OCI-LY1 (cell line): ENCODE measurements at regions not wholly inside any gene's neighbourhood (a gene's known extent, or its start where the extent isn't known, plus 50 kb on each side); places are given as distances from the start of the nearest gene placed in this dataset.

Source experiments
- H2AFZ ChIP-seq: fragments of 200-600 bp; sonication (generic), shearing (Covaris generic); 2 replicates; pipeline ENCODE4 v1.6.0; 2014; ENCODE audit warnings: antibody characterized with exemption, mild to moderate bottlenecking, low read length
- H3F3A ChIP-seq: fragments of 200-600 bp; sonication (generic), shearing (Covaris generic); 2 replicates; pipeline ENCODE4 v1.6.0; 2014; ENCODE audit warnings: mild to moderate bottlenecking, antibody characterized with exemption, low read length, moderate library complexity; ENCODE audit not compliant: insufficient read depth
- H3K27ac ChIP-seq: fragments of 200-600 bp; sonication (generic); 2 replicates; pipeline ENCODE4 v1.5.1; 2014; ENCODE audit warnings: low read length, mixed run types, mild to moderate bottlenecking, low read depth; ENCODE audit not compliant: poor library complexity, severe bottlenecking
- H3K27me3 ChIP-seq: fragments of 200-600 bp; sonication (generic); 2 replicates; pipeline ENCODE4 v1.6.0; 2014; ENCODE audit warnings: antibody characterized with exemption, mild to moderate bottlenecking, low read length, moderate library complexity; ENCODE audit not compliant: insufficient read depth
- H3K36me3 ChIP-seq: fragments of 200-600 bp; sonication (generic); 2 replicates; pipeline ENCODE4 v1.6.1; 2014; ENCODE audit warnings: mild to moderate bottlenecking, antibody characterized with exemption, low read length, moderate library complexity, mixed read lengths; ENCODE audit not compliant: insufficient read depth
- H3K4me1 ChIP-seq: fragments of 200-600 bp; sonication (generic); 2 replicates; pipeline ENCODE4 v1.5.1; 2014; ENCODE audit warnings: mild to moderate bottlenecking, low read length, moderate library complexity; ENCODE audit not compliant: insufficient read depth, severe bottlenecking
- H3K4me2 ChIP-seq: fragments of 200-600 bp; sonication (generic), shearing (Covaris generic); 2 replicates; pipeline ENCODE4 v1.6.1; 2014; ENCODE audit warnings: low read length
- H3K4me3 ChIP-seq: fragments of 200-600 bp; sonication (generic); 2 replicates; pipeline ENCODE4 v1.5.1; 2014; ENCODE audit warnings: low read length, low read depth, mild to moderate bottlenecking, mixed read lengths; ENCODE audit not compliant: poor library complexity, severe bottlenecking
- H3K79me2 ChIP-seq: fragments of 200-600 bp; shearing (Covaris generic); 2 replicates; pipeline ENCODE4 v1.6.1; 2016; ENCODE audit warnings: mixed run types, low read length, mixed read lengths; ENCODE audit not compliant: insufficient read depth
- H3K9ac ChIP-seq: fragments of 200-600 bp; sonication (generic), shearing (Covaris generic); 2 replicates; pipeline ENCODE4 v1.6.1; 2014; ENCODE audit warnings: mild to moderate bottlenecking, low read length, mixed read lengths
- H3K9me2 ChIP-seq: fragments of 200-600 bp; sonication (generic), shearing (Covaris generic); 2 replicates; pipeline ENCODE4 v1.6.1; 2014; ENCODE audit warnings: low read depth, mild to moderate bottlenecking, low read length, mixed read lengths
- H3K9me3 ChIP-seq: fragments of 200-600 bp; shearing (Covaris generic); 2 replicates; pipeline ENCODE4 v1.6.1; 2014; ENCODE audit warnings: low read length, mixed read lengths
- H4K20me1 ChIP-seq: fragments of 200-600 bp; sonication (generic), shearing (Covaris generic); 2 replicates; pipeline ENCODE4 v1.6.0; 2016; ENCODE audit warnings: mild to moderate bottlenecking, low read length; ENCODE audit not compliant: insufficient read depth
- CTCF ChIP-seq: fragments of 200-600 bp; sonication (generic), shearing (Covaris generic); IDR thresholded peaks from 2 replicates; pipeline ENCODE4 v1.5.1; 2017; ENCODE audit warnings: mild to moderate bottlenecking, antibody characterized with exemption, low read length, moderate library complexity, mixed read lengths
- EZH2 ChIP-seq: fragments of 200-600 bp; sonication (generic), shearing (Covaris generic); IDR thresholded peaks from 2 replicates; pipeline ENCODE4 v1.8.0; 2017; ENCODE audit warnings: borderline replicate concordance, mixed run types, mild to moderate bottlenecking, antibody characterized with exemption, low read length, moderate library complexity, mixed read lengths

GRCh38 chr16:54455030-54455725 is 168.6 kb upstream of the IRX3 start:
- Histone ChIP-seq H3K9ac (no peak overlapping the region), H3K27me3 (no peaks in the 10 kb centered on the region), H3K4me1 (no peaks in the 10 kb centered on the region), H3K4me2 (no peak overlapping the region), H3K9me2 (no peaks in the 10 kb centered on the region), H3F3A (no peaks in the 10 kb centered on the region), H4K20me1 (no peaks in the 10 kb centered on the region), H3K36me3 (no peaks in the 10 kb centered on the region), H3K79me2 (no peaks in the 10 kb centered on the region), H2AFZ (no peak overlapping the region), H3K27ac (no peak overlapping the region), H3K9me3 (no peaks in the 10 kb centered on the region), H3K4me3 (no peak overlapping the region)
- TF ChIP-seq CTCF = no peak
- TF ChIP-seq EZH2 = no peak

- no peak overlapping the region for H3K27ac ChIP-seq
- H3K27me3 ChIP-seq = no peaks in the 10 kb centered on the region
- no peaks in the 10 kb centered on the region for H3K36me3 ChIP-seq
- H3F3A ChIP-seq = no peaks in the 10 kb centered on the region
- no peak overlapping the region for H3K4me3 ChIP-seq
- H2AFZ ChIP-seq = no peak overlapping the region
- no peak overlapping the region for H3K4me2 ChIP-seq
- H3K79me2 ChIP-seq = no peaks in the 10 kb centered on the region
- no peak overlapping the region for H3K9ac ChIP-seq
- H4K20me1 ChIP-seq = no peaks in the 10 kb centered on the region
- H3K9me3 ChIP-seq = no peaks in the 10 kb centered on the region
- no peaks in the 10 kb centered on the region for H3K4me1 ChIP-seq
- no peaks in the 10 kb centered on the region for H3K9me2 ChIP-seq
- no peak for TF ChIP-seq EZH2
- TF ChIP-seq CTCF = no peak
Measured at GRCh38 chr16:54454616-54455015, 168.0 kb upstream of the IRX3 start.

- no peak for TF ChIP-seq CTCF
- TF ChIP-seq EZH2 = no peak
- Histone ChIP-seq H3K36me3 (no peaks in the 10 kb centered on the region), H3K79me2 (no peaks in the 10 kb centered on the region), H3K27me3 (no peaks in the 10 kb centered on the region), H3K4me1 (no peaks in the 10 kb centered on the region), H3K9ac (no peak overlapping the region), H3K9me2 (no peaks in the 10 kb centered on the region), H4K20me1 (no peaks in the 10 kb centered on the region), H2AFZ (no peak overlapping the region), H3K27ac (no peak overlapping the region), H3F3A (no peaks in the 10 kb centered on the region), H3K4me2 (no peak overlapping the region), H3K9me3 (no peaks in the 10 kb centered on the region), H3K4me3 (no peak overlapping the region)
Measured at GRCh38 chr16:54453871-54454270, 167.3 kb upstream of the IRX3 start.
